ENCODE measurements at regions not wholly inside any gene's neighbourhood (a gene's known extent, or its start where the extent isn't known, plus 50 kb on each side); places are given as distances from the start of the nearest gene placed in this dataset.

DNA sequence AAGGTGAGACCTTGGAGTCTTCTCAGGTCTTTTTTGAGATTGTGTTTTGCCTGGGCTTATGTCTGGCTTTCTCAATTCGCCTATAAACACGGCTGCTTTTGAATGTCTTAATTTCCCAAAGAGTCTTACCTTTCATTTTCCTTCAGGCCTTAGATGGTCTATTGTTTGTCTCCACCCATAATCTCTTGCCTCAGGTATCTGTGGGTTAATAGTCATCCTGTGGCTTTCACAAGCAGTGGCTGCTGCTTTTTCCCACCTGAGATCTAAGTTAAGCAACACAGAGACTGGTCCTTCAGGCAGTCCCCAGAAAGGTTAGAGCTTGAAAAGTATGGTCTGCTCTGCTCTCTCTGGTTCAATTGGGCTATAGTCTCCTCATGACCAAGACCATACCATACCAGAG lies 275.3 kb downstream of the INSIG2 start:
- Histone ChIP-seq H3K36me3 (no peaks in the 10 kb centered on the region), H3K4me1 (no peaks in the 10 kb centered on the region), H3K4me3 (no peak overlapping the region), H3K9me3 (no peaks in the 10 kb centered on the region), H3K27me3 (no peaks in the 10 kb centered on the region), H3K27ac (no peak overlapping the region)
- TF ChIP-seq, protein P1, sequence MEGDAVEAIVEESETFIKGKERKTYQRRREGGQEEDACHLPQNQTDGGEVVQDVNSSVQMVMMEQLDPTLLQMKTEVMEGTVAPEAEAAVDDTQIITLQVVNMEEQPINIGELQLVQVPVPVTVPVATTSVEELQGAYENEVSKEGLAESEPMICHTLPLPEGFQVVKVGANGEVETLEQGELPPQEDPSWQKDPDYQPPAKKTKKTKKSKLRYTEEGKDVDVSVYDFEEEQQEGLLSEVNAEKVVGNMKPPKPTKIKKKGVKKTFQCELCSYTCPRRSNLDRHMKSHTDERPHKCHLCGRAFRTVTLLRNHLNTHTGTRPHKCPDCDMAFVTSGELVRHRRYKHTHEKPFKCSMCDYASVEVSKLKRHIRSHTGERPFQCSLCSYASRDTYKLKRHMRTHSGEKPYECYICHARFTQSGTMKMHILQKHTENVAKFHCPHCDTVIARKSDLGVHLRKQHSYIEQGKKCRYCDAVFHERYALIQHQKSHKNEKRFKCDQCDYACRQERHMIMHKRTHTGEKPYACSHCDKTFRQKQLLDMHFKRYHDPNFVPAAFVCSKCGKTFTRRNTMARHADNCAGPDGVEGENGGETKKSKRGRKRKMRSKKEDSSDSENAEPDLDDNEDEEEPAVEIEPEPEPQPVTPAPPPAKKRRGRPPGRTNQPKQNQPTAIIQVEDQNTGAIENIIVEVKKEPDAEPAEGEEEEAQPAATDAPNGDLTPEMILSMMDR (IDR thresholded peaks at IDR 0.05): no peak
- no peak for TF ChIP-seq POLR2A (IDR thresholded peaks at IDR 0.05)
- DNase-seq: no peak
- WGBS, 2 donors: 42 to 57% methylated on average over 2 of the region's 2 CpGs
- intact Hi-C loops (cut with DNase I): no loop called here

DNA sequence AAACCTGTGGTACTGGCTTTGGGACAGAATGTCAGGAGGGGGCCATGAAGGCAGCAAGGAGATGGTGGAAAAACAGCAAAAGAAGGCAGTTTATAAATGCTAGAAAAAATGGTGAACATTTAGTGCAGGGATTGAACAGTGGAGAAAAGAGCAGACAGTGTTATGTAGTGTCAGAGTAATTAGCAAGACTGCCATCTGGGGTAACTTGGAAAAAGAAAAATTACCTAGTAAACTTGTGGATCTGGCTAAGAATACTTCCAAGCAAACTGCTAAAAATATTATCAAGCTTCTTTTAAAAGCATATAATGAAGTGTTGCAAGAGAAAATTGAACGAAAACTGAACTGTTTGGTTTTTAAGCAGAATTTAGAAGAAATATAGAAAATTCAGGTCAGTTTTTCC lies 267.8 kb downstream of the INSIG2 start:
- Histone ChIP-seq H3K9me3 (no peaks in the 10 kb centered on the region), H3K36me3 (no peaks in the 10 kb centered on the region), H3K27me3 (no peaks in the 10 kb centered on the region), H3K4me1 (no peaks in the 10 kb centered on the region), H3K4me3 (no peak overlapping the region), H3K27ac (no peak overlapping the region)
- WGBS, 2 donors: 64 to 65% methylated on average over 1 of the region's 1 CpG
- DNase-seq: no peak
- no peak for TF ChIP-seq POLR2A (IDR thresholded peaks at IDR 0.05)
- TF ChIP-seq, protein P1 (IDR thresholded peaks at IDR 0.05): no peak
- intact Hi-C loops (cut with DNase I): no loop called here

DNA sequence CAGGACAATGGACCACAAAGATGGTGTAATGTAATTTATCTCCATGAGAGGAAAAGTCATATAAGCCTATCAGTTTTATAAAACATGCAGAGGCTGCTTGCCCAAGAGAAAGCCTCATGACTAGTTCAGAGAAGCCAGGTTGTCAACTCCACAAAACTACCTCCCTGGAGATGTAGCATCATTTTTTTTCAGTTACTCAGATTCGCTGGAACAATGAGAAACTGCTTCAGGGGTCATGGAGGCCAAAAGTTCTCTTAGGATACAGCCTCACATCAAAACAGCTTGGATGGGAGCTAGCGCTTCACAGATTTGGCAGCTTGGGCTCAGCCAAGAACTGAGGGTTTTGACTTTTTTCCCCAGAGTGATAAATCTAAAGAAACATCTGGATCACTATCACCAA lies 263.5 kb downstream of the INSIG2 start:
- no peak for TF ChIP-seq POLR2A (IDR thresholded peaks at IDR 0.05)
- TF ChIP-seq, protein P1 (IDR thresholded peaks at IDR 0.05): no peak
- H3K36me3 ChIP-seq: no peaks in the 10 kb centered on the region
- H3K27ac ChIP-seq: no peak overlapping the region
- intact Hi-C loops (cut with DNase I): no loop called here
- no peaks in the 10 kb centered on the region for H3K9me3 ChIP-seq
- WGBS, 2 donors: 36 to 58% methylated on average over 2 of the region's 2 CpGs
- H3K4me1 ChIP-seq: no peaks in the 10 kb centered on the region
- no peaks in the 10 kb centered on the region for H3K27me3 ChIP-seq
- no peak overlapping the region for H3K4me3 ChIP-seq
- no peak for DNase-seq

DNA sequence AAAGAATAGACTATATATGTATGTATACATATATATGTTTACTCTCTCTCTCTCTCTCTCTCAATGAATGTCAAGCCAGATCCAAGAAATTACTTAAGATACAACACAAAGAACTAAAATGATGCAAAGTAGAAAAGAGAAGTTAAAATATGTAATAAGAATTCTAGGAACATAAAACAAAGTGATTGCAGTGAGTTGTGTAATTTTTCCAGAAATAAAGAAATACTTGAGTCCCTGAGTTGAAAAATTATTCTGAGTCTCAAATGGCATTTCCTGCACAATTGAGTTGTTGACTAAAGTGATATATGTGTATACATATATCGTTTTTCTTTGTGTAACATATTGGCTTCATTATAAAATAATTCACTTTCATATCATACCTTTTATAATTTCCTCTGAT lies 262.4 kb downstream of the INSIG2 start:
- H3K27ac ChIP-seq: no peak overlapping the region
- H3K27me3 ChIP-seq: no peaks in the 10 kb centered on the region
- intact Hi-C loops (cut with DNase I): no loop called here
- H3K4me3 ChIP-seq: no peak overlapping the region
- no peaks in the 10 kb centered on the region for H3K36me3 ChIP-seq
- TF ChIP-seq POLR2A (IDR thresholded peaks at IDR 0.05): no peak
- TF ChIP-seq, protein P1 (IDR thresholded peaks at IDR 0.05): no peak
- no peak for DNase-seq
- no peaks in the 10 kb centered on the region for H3K9me3 ChIP-seq
- H3K4me1 ChIP-seq: no peaks in the 10 kb centered on the region
- WGBS, 2 donors: 39 to 46% methylated on average over 1 of the region's 1 CpG

DNA sequence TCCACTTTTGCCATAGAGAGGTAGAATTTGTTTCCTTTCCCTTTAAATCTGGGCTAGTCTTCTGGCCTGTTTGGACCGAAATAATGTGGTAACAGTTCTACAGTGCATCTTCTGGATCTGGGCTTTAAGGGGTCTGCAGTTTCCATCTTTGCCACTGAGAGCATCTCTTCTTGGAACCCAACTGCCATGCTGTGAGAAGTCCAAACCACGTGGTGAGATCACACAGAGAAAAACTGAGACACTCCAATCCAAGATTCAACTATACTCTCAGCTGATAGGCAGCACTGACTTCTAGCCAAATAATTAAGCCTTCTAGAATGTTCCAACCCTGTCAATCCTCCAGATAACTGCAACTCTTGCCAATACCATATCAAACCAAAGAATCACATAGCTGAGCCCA lies 261.1 kb downstream of the INSIG2 start:
- intact Hi-C loops (cut with DNase I): no loop called here
- Histone ChIP-seq H3K27ac (no peak overlapping the region), H3K4me3 (no peak overlapping the region), H3K9me3 (no peaks in the 10 kb centered on the region), H3K27me3 (no peaks in the 10 kb centered on the region), H3K4me1 (no peaks in the 10 kb centered on the region), H3K36me3 (no peaks in the 10 kb centered on the region)
- no peak for TF ChIP-seq POLR2A (IDR thresholded peaks at IDR 0.05)
- TF ChIP-seq, protein P1 (IDR thresholded peaks at IDR 0.05): no peak
- WGBS, 2 donors: 46 to 62% methylated on average over 1 to 2 of the region's 2 CpGs
- DNase-seq: no peak

Data from esophagus squamous epithelium (tissue), 5 donors.